HCT116 (cell line): ENCODE measurements at regions not wholly inside any gene's neighbourhood (a gene's known extent, or its start where the extent isn't known, plus 50 kb on each side); places are given as distances from the start of the nearest gene placed in this dataset.

ENCODE experiments used
- ATAC-seq: fragments of 200-7000 bp; cut with Tn5 transposase; 2 replicates; pipeline ENCODE4 v1.9.1; 2020; ENCODE audit warnings: mild to moderate bottlenecking, moderate library complexity
- BruUV-seq: library from RNA; stranded (reverse); fragments of 400-500 nt; replicated peaks from 2 replicates; lab custom pipeline; 2021; lab: Mats Ljungman, UMichigan
- CTCF ChIA-PET: fragments of 300-600 bp; sonication (Branson Sonifier 250); formaldehyde crosslinking; loops from one replicate; lab custom pipeline; 2021; ENCODE audit warnings: antibody characterized with exemption; lab: Charles Lee
- POLR2A ChIA-PET: fragments of 300-600, 350-600 bp; sonication (Branson Sonifier 250); formaldehyde crosslinking; loops from one replicate; lab custom pipeline; 2021; ENCODE audit warnings: antibody characterized with exemption; lab: Charles Lee
- RAD21 ChIA-PET, 2 experiments: fragments of 300-600 bp; sonication (Branson Sonifier 250); formaldehyde crosslinking; loops; one replicate each; lab custom pipeline; 2023; ENCODE audit warnings: low total read pairs in 2 of 2; ENCODE audit not compliant: uncharacterized antibody in 2 of 2, unreplicated experiment in 2 of 2, low non-redundant PET in 1 of 2; lab: Charles Lee
- DNase-seq: peaks from one replicate; pipeline ENCODE4 v3.0.0-alpha.2; 2010; ENCODE audit warnings: low read depth, low spot score
- H2AFZ ChIP-seq: fragments of 200-600 bp; shearing (Covaris generic), sonication (generic); 2 replicates; pipeline ENCODE4 v1.6.1; 2017; ENCODE audit warnings: low read depth, mixed run types, mixed read lengths, antibody characterized with exemption, low read length; ENCODE audit not compliant: poor library complexity, severe bottlenecking
- H3K27ac ChIP-seq: 2 replicates; pipeline ENCODE4 v1.5.1; 2012; ENCODE audit warnings: low read depth, low read length
- H3K27me3 ChIP-seq: fragments of 200-600 bp; sonication (generic); 2 replicates; pipeline ENCODE4 v1.6.1; 2016; ENCODE audit warnings: mixed run types, low read length, mixed read lengths; ENCODE audit not compliant: insufficient read depth
- H3K36me3 ChIP-seq, 2 experiments: fragments of 200-500 bp in 1 of 2; fragments of 200-600 bp in 1 of 2; sonication (Bioruptor generic) in 1 of 2; sonication (generic) in 1 of 2; 2 replicates each; pipeline versions ENCODE4 v1.5.1 to v1.6.1; 2014 to 2016; ENCODE audit warnings: low read length in 2 of 2, inconsistent platforms in 1 of 2, mixed read lengths in 1 of 2, mixed run types in 1 of 2; ENCODE audit not compliant: insufficient read depth in 2 of 2, control insufficient read depth in 1 of 2
- H3K4me1 ChIP-seq, 2 experiments: fragments of 200-600 bp in 1 of 2; sonication (generic) in 1 of 2; 2 replicates each; pipeline versions ENCODE4 v1.5.1 to v1.6.1; 2012 to 2017; ENCODE audit warnings: low read length in 2 of 2, inconsistent platforms in 1 of 2, mild to moderate bottlenecking in 1 of 2, mixed read lengths in 1 of 2, mixed run types in 1 of 2, moderate library complexity in 1 of 2; ENCODE audit not compliant: insufficient read depth in 2 of 2, control insufficient read depth in 1 of 2
- H3K4me2 ChIP-seq: fragments of 200-600 bp; sonication (generic); 2 replicates; pipeline ENCODE4 v1.6.1; 2017; ENCODE audit warnings: mixed run types, low read length, mixed read lengths
- H3K4me3 ChIP-seq, 2 experiments: fragments of 200-600 bp in 1 of 2; sonication (generic) in 1 of 2; replicated peaks in 1 of 2; 2 replicates each; pipeline ENCODE4 v1.5.1; 2011 to 2016; ENCODE audit warnings: low read length in 2 of 2, control low read depth in 1 of 2, low read depth in 1 of 2, mild to moderate bottlenecking in 1 of 2, mixed read lengths in 1 of 2, mixed run types in 1 of 2
- H3K79me2 ChIP-seq: fragments of 200-600 bp; sonication (generic); 2 replicates; pipeline ENCODE4 v1.6.1; 2017; ENCODE audit warnings: mild to moderate bottlenecking, mixed run types, low read length, moderate library complexity, mixed read lengths; ENCODE audit not compliant: insufficient read depth
- H3K9ac ChIP-seq: fragments of 200-600 bp; sonication (generic); 2 replicates; pipeline ENCODE4 v1.6.1; 2016; ENCODE audit warnings: low read length, mixed read lengths
- H3K9me2 ChIP-seq: fragments of 200-600 bp; sonication (generic), shearing (Covaris generic); 2 replicates; pipeline ENCODE4 v1.6.1; 2017; ENCODE audit warnings: mixed run types, mild to moderate bottlenecking, moderate library complexity; ENCODE audit not compliant: insufficient read depth
- H3K9me3 ChIP-seq, 2 experiments: fragments of 200-500 bp in 1 of 2; fragments of 200-600 bp in 1 of 2; sonication (Bioruptor generic) in 1 of 2; sonication (generic) in 1 of 2; 2 replicates each; pipeline ENCODE4 v1.6.1; 2014 to 2017; ENCODE audit warnings: low read length in 2 of 2, mixed read lengths in 2 of 2, inconsistent platforms in 1 of 2, low read depth in 1 of 2, mild to moderate bottlenecking in 1 of 2, mixed run types in 1 of 2, moderate library complexity in 1 of 2; ENCODE audit not compliant: control insufficient read depth in 1 of 2, insufficient read depth in 1 of 2
- H4K20me1 ChIP-seq: fragments of 200-600 bp; sonication (generic), shearing (Covaris generic); 2 replicates; pipeline ENCODE4 v1.6.1; 2017; ENCODE audit warnings: mixed run types, mild to moderate bottlenecking, moderate library complexity; ENCODE audit not compliant: insufficient read depth
- CBX3 ChIP-seq: IDR thresholded peaks from 2 replicates; pipeline ENCODE4 v1.6.1; 2012; ENCODE audit warnings: low read depth
- CEBPB ChIP-seq: IDR thresholded peaks from 2 replicates; pipeline ENCODE4 v1.6.1; 2012; ENCODE audit warnings: low read depth
- EGR1 ChIP-seq: IDR thresholded peaks from 2 replicates; pipeline ENCODE4 v1.6.1; 2012; ENCODE audit warnings: low read depth
- ELF1 ChIP-seq: IDR thresholded peaks from 2 replicates; pipeline ENCODE4 v1.6.1; 2012; ENCODE audit warnings: low read depth, borderline replicate concordance
- EZH2 ChIP-seq: fragments of 200-600 bp; sonication (generic); IDR thresholded peaks from 2 replicates; pipeline ENCODE4 v1.6.1; 2017; ENCODE audit warnings: antibody characterized with exemption, mixed run types
- EZH2phosphoT487 ChIP-seq: fragments of 200-600 bp; IDR thresholded peaks from 2 replicates; pipeline ENCODE4 v1.6.1; 2018; ENCODE audit warnings: antibody characterized with exemption, borderline replicate concordance
- FOSL1 ChIP-seq: IDR thresholded peaks from 2 replicates; pipeline ENCODE4 v1.6.1; 2012; ENCODE audit warnings: low read depth
- JUND ChIP-seq: IDR thresholded peaks from 2 replicates; pipeline ENCODE4 v1.6.1; 2012
- POLR2A ChIP-seq: IDR thresholded peaks from 2 replicates; pipeline ENCODE4 v1.7.0; 2011; ENCODE audit warnings: borderline replicate concordance; ENCODE audit not compliant: insufficient read depth, insufficient read length; ENCODE audit errors: extremely low read depth
- POLR2AphosphoS5 ChIP-seq: IDR thresholded peaks from 2 replicates; pipeline ENCODE4 v1.6.1; 2011; ENCODE audit warnings: mild to moderate bottlenecking, low read depth, low read length, moderate library complexity
- SIN3A ChIP-seq: IDR thresholded peaks from 2 replicates; pipeline ENCODE4 v1.6.1; 2012; ENCODE audit warnings: low read depth
- SP1 ChIP-seq: IDR thresholded peaks from 2 replicates; pipeline ENCODE4 v1.6.1; 2012; ENCODE audit warnings: low read depth
- TCF7L2 ChIP-seq: IDR thresholded peaks from 2 replicates; pipeline ENCODE4 v1.7.0; 2011; ENCODE audit warnings: borderline replicate concordance, inconsistent platforms; ENCODE audit not compliant: insufficient read depth, insufficient read length; ENCODE audit errors: extremely low read depth
- YY1 ChIP-seq: IDR thresholded peaks from 2 replicates; pipeline ENCODE4 v1.6.1; 2011; ENCODE audit warnings: low read length, low read depth, moderate library complexity, mild to moderate bottlenecking; ENCODE audit not compliant: insufficient replicate concordance; ENCODE audit errors: extremely low read depth
- ZFX ChIP-seq: fragments of 450-650 bp; IDR thresholded peaks from 2 replicates; pipeline ENCODE4 v1.6.1; 2017
- intact Hi-C: fragments of 100-400 bp; cut with micrococcal nuclease; formaldehyde crosslinking; loops from 2 replicates; pipeline ENCODE4 v1.10.0; 2022
- TF ChIP-seq, protein P1 (sequence below): IDR thresholded peaks from 2 replicates; pipeline ENCODE4 v1.6.1; 2012; ENCODE audit warnings: low read depth
- TF ChIP-seq, protein P2 (sequence below): IDR thresholded peaks from 2 replicates; pipeline ENCODE4 v1.6.1; 2011; ENCODE audit warnings: mild to moderate bottlenecking, low read length, moderate library complexity; ENCODE audit not compliant: insufficient replicate concordance; ENCODE audit errors: extremely low read depth
- TF ChIP-seq, protein P3 (sequence below): IDR thresholded peaks from 2 replicates; pipeline ENCODE4 v1.6.1; 2012
- TF ChIP-seq, protein P4 (sequence below), 3 experiments: fragments of 200-600 bp in 1 of 3; sonication (generic) in 1 of 3; IDR thresholded peaks in 2 of 3; conservative IDR thresholded peaks in 1 of 3; 2 replicates each; pipeline ENCODE4 v1.5.1; 2012 to 2017; ENCODE audit warnings: low read depth in 2 of 3, low read length in 2 of 3, antibody characterized with exemption in 1 of 3, borderline replicate concordance in 1 of 3, control low read depth in 1 of 3, mild to moderate bottlenecking in 1 of 3, mixed read lengths in 1 of 3, mixed run types in 1 of 3, moderate library complexity in 1 of 3; ENCODE audit not compliant: insufficient read depth in 1 of 3
- TF ChIP-seq, protein P5 (sequence below): IDR thresholded peaks from 2 replicates; pipeline ENCODE4 v1.6.1; 2012

DNA sequence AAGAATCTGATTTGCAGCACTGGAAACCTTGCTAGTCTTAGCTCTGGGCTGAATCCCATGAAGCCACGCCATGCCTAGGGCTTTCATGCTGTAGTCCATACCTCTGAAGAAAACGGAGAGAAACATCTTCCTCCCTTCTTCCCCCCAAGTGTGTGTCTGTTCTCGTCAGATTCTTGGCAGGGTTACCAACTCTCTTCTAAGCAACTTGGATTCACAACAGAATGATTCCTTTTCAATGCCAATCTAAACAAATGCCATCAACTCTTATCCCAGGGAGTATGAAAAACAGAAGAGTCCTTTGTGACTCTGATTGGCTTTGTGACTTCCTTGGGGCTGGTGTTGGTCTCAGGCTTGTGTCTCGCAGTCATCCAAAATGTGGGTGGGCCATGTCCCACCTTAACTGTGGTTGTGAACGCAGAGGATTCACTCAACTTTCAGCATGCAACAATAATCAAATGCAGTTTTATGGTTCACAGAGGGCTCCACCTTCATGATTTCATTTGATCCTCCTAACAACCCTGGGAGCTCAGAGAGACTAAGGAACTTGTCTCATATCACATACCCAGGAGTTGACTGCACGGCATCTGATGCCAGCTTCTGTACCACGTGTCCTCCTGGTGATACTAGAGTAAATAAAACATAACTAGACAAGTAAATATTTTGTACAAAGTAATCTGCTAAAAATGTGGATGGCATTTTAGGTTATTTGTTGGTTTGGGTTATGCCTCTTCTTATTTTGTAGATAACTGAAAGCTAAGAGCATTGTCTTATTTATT lies 186.0 kb upstream of the TNP1 start:
- H4K20me1 ChIP-seq = no peaks in the 10 kb centered on the region
- TF ChIP-seq TCF7L2 (no peak), SP1 (no peak), CEBPB (no peak), EZH2 (no peak), POLR2A (no peak), YY1 (no peak), ELF1 (no peak), JUND (no peak), POLR2AphosphoS5 (no peak), EZH2phosphoT487 (no peak), CBX3 (no peak), SIN3A (no peak), EGR1 (no peak), ZFX (no peak), FOSL1 (no peak)
- TF ChIP-seq, protein P1, sequence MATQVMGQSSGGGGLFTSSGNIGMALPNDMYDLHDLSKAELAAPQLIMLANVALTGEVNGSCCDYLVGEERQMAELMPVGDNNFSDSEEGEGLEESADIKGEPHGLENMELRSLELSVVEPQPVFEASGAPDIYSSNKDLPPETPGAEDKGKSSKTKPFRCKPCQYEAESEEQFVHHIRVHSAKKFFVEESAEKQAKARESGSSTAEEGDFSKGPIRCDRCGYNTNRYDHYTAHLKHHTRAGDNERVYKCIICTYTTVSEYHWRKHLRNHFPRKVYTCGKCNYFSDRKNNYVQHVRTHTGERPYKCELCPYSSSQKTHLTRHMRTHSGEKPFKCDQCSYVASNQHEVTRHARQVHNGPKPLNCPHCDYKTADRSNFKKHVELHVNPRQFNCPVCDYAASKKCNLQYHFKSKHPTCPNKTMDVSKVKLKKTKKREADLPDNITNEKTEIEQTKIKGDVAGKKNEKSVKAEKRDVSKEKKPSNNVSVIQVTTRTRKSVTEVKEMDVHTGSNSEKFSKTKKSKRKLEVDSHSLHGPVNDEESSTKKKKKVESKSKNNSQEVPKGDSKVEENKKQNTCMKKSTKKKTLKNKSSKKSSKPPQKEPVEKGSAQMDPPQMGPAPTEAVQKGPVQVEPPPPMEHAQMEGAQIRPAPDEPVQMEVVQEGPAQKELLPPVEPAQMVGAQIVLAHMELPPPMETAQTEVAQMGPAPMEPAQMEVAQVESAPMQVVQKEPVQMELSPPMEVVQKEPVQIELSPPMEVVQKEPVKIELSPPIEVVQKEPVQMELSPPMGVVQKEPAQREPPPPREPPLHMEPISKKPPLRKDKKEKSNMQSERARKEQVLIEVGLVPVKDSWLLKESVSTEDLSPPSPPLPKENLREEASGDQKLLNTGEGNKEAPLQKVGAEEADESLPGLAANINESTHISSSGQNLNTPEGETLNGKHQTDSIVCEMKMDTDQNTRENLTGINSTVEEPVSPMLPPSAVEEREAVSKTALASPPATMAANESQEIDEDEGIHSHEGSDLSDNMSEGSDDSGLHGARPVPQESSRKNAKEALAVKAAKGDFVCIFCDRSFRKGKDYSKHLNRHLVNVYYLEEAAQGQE = no peak
- TF ChIP-seq, protein P2, sequence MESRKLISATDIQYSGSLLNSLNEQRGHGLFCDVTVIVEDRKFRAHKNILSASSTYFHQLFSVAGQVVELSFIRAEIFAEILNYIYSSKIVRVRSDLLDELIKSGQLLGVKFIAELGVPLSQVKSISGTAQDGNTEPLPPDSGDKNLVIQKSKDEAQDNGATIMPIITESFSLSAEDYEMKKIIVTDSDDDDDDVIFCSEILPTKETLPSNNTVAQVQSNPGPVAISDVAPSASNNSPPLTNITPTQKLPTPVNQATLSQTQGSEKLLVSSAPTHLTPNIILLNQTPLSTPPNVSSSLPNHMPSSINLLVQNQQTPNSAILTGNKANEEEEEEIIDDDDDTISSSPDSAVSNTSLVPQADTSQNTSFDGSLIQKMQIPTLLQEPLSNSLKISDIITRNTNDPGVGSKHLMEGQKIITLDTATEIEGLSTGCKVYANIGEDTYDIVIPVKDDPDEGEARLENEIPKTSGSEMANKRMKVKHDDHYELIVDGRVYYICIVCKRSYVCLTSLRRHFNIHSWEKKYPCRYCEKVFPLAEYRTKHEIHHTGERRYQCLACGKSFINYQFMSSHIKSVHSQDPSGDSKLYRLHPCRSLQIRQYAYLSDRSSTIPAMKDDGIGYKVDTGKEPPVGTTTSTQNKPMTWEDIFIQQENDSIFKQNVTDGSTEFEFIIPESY = no peak
- TF ChIP-seq, protein P3, sequence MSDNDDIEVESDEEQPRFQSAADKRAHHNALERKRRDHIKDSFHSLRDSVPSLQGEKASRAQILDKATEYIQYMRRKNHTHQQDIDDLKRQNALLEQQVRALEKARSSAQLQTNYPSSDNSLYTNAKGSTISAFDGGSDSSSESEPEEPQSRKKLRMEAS = no peak
- TF ChIP-seq, protein P4, sequence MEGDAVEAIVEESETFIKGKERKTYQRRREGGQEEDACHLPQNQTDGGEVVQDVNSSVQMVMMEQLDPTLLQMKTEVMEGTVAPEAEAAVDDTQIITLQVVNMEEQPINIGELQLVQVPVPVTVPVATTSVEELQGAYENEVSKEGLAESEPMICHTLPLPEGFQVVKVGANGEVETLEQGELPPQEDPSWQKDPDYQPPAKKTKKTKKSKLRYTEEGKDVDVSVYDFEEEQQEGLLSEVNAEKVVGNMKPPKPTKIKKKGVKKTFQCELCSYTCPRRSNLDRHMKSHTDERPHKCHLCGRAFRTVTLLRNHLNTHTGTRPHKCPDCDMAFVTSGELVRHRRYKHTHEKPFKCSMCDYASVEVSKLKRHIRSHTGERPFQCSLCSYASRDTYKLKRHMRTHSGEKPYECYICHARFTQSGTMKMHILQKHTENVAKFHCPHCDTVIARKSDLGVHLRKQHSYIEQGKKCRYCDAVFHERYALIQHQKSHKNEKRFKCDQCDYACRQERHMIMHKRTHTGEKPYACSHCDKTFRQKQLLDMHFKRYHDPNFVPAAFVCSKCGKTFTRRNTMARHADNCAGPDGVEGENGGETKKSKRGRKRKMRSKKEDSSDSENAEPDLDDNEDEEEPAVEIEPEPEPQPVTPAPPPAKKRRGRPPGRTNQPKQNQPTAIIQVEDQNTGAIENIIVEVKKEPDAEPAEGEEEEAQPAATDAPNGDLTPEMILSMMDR (IDR thresholded peaks at IDR 0.05 in 2 of 3, conservative IDR thresholded peaks at IDR 0.05 in 1 of 3; ENCODE audit: borderline replicate concordance in 1 of 3, insufficient read depth in 1 of 3, low read depth in 2 of 3, low read length in 2 of 3) = no peak
- TF ChIP-seq, protein P5, sequence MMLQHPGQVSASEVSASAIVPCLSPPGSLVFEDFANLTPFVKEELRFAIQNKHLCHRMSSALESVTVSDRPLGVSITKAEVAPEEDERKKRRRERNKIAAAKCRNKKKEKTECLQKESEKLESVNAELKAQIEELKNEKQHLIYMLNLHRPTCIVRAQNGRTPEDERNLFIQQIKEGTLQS = no peak
- H3K4me3 ChIP-seq = no peak overlapping the region
- H2AFZ ChIP-seq = no peak overlapping the region
- intact Hi-C loops = no loop called here
- CTCF ChIA-PET = interaction anchor here (1.5 kb wide), 1 partner anchor 31 kb away, joined by 3 read pairs; no protein-coding TSS in a partner anchor
- no peak overlapping the region for H3K4me2 ChIP-seq
- H3K27ac ChIP-seq = no peak overlapping the region
- peaks cover 59% of the 10 kb centered on the region for H3K27me3 ChIP-seq
- DNase-seq (no peak), ATAC-seq (no peak)
- BruUV-seq = no TSS peak
- no peaks in the 10 kb centered on the region for H3K79me2 ChIP-seq
- H3K36me3 ChIP-seq = no peaks in the 10 kb centered on the region
- POLR2A ChIA-PET = no interaction called here
- no peaks in the 10 kb centered on the region for H3K9me3 ChIP-seq
- no peak overlapping the region for H3K9ac ChIP-seq
- H3K9me2 ChIP-seq = no peaks in the 10 kb centered on the region
- no peaks in the 10 kb centered on the region for H3K4me1 ChIP-seq
- RAD21 ChIA-PET = no interaction called here
